RWPE1 (cell line): ENCODE measurements at regions not wholly inside any gene's neighbourhood (a gene's known extent, or its start where the extent isn't known, plus 50 kb on each side); places are given as distances from the start of the nearest gene placed in this dataset.

ENCODE experiments used
- CTCF ChIA-PET: fragments of 350-600 bp; sonication (Branson Sonifier 250); formaldehyde crosslinking; extraction: SDS; loops from one replicate; lab custom pipeline; 2021; lab: Yijun Ruan, JAX
- POLR2A ChIA-PET: fragments of 400-600 bp; formaldehyde crosslinking; extraction: SDS; loops from one replicate; lab custom pipeline; 2020; ENCODE audit warnings: antibody characterized with exemption; ENCODE audit not compliant: low non-redundant PET; lab: Yijun Ruan, JAX
- DNase-seq: peaks from one replicate; pipeline ENCODE4 v3.0.0; 2012; ENCODE audit warnings: low spot score
- H3K27ac ChIP-seq: fragments of 450-650 bp; 2 replicates; pipeline ENCODE4 v1.5.1; 2017
- CTCF ChIP-seq: fragments of 450-650 bp; conservative IDR thresholded peaks from 2 replicates; pipeline ENCODE4 v1.5.1; 2017; ENCODE audit warnings: low read depth, mild to moderate bottlenecking

GRCh38 chr3:79994397-79994796 lies 226.6 kb upstream of the ROBO1 start:
- H3K27ac ChIP-seq: no peak overlapping the region
- TF ChIP-seq CTCF: no peak
- DNase-seq: no peak
- ChIA-PET CTCF (no interaction called here), POLR2A (no interaction called here)

- POLR2A ChIA-PET: no interaction called here
- CTCF ChIA-PET: no interaction called here
- H3K27ac ChIP-seq: no peak overlapping the region
- TF ChIP-seq CTCF: no peak
- no peak for DNase-seq
Measured at GRCh38 chr3:79986338-79986737, 218.5 kb upstream of the ROBO1 start.

GRCh38 chr3:79985816-79986215 lies 218.0 kb upstream of the ROBO1 start:
- no peak for TF ChIP-seq CTCF
- H3K27ac ChIP-seq: no peak overlapping the region
- CTCF ChIA-PET: no interaction called here
- DNase-seq: no peak
- POLR2A ChIA-PET: no interaction called here

- DNase-seq: no peak
- POLR2A ChIA-PET: no interaction called here
Measured at GRCh38 chr3:79983118-79983517, 215.3 kb upstream of the ROBO1 start.

GRCh38 chr3:79979990-79980389 lies 212.2 kb upstream of the ROBO1 start:
- no peak for TF ChIP-seq CTCF
- ChIA-PET POLR2A (no interaction called here), CTCF (no interaction called here)

More at GRCh38 chr3:79983118-79983517, 215.3 kb upstream of the ROBO1 start:
- TF ChIP-seq CTCF: no peak
- H3K27ac ChIP-seq: no peak overlapping the region
- CTCF ChIA-PET: interaction anchor here (0.8 kb wide), 1 partner anchor 151 kb away, joined by 4 read pairs; no protein-coding TSS in a partner anchor

GRCh38 chr3:79976466-79976865 lies 208.7 kb upstream of the ROBO1 start:
- TF ChIP-seq CTCF: no peak
- POLR2A ChIA-PET: no interaction called here
- no peak overlapping the region for H3K27ac ChIP-seq
- DNase-seq: no peak
- CTCF ChIA-PET: no interaction called here

More at GRCh38 chr3:79979990-79980389, 212.2 kb upstream of the ROBO1 start:
- no peak for DNase-seq
- no peak overlapping the region for H3K27ac ChIP-seq
